ENCODE measurements at regions not wholly inside any gene's neighbourhood (a gene's known extent, or its start where the extent isn't known, plus 50 kb on each side); places are given as distances from the start of the nearest gene placed in this dataset.

- Histone ChIP-seq H3K27ac (ENCODE audit: low read length) (no peak overlapping the region), H3K4me1 (ENCODE audit: control insufficient read depth, insufficient read depth, low read length) (no peaks in the 10 kb centered on the region), H3K9me3 (ENCODE audit: control insufficient read depth in 2 of 2, low read length in 2 of 2) (no peaks in the 10 kb centered on the region), H3K36me3 (ENCODE audit: control insufficient read depth in 2 of 2, insufficient read depth in 2 of 2, low read length in 2 of 2) (no peaks in the 10 kb centered on the region), H3K27me3 (ENCODE audit: control insufficient read depth in 1 of 2, insufficient read depth in 2 of 2, low read length in 2 of 2) (peaks cover 0 to 2% of the 10 kb centered on the region in 2 donors), H3K9ac (ENCODE audit: low read length in 2 of 2) (no peak overlapping the region), H3K4me3 (ENCODE audit: low read length in 2 of 2) (no peak overlapping the region)
Measured at GRCh38 chr20:24131684-24132083, 143.1 kb upstream of the GGTLC1 start.

GRCh38 chr20:24131281-24131680, 142.7 kb upstream of the GGTLC1 start:
- Histone ChIP-seq H3K9ac (ENCODE audit: low read length in 2 of 2) (no peak overlapping the region), H3K27ac (ENCODE audit: low read length) (no peak overlapping the region), H3K9me3 (ENCODE audit: control insufficient read depth in 2 of 2, low read length in 2 of 2) (peaks cover 0 to under 1% of the 10 kb centered on the region in 2 donors), H3K4me3 (ENCODE audit: low read length in 2 of 2) (no peak overlapping the region), H3K4me1 (ENCODE audit: control insufficient read depth, insufficient read depth, low read length) (no peaks in the 10 kb centered on the region), H3K36me3 (ENCODE audit: control insufficient read depth in 2 of 2, insufficient read depth in 2 of 2, low read length in 2 of 2) (no peaks in the 10 kb centered on the region), H3K27me3 (ENCODE audit: control insufficient read depth in 1 of 2, insufficient read depth in 2 of 2, low read length in 2 of 2) (peaks cover 0 to 2% of the 10 kb centered on the region in 2 donors)

- H3K9me3 ChIP-seq (ENCODE audit: control insufficient read depth in 2 of 2, low read length in 2 of 2): peaks cover 0 to 4% of the 10 kb centered on the region in 2 donors
- H3K4me1 ChIP-seq (ENCODE audit: control insufficient read depth, insufficient read depth, low read length): no peaks in the 10 kb centered on the region
- H3K9ac ChIP-seq (ENCODE audit: low read length in 2 of 2): no peak overlapping the region
- no peak overlapping the region for H3K4me3 ChIP-seq (ENCODE audit: low read length in 2 of 2)
- no peak overlapping the region for H3K27ac ChIP-seq (ENCODE audit: low read length)
- H3K36me3 ChIP-seq (ENCODE audit: control insufficient read depth in 2 of 2, insufficient read depth in 2 of 2, low read length in 2 of 2): no peaks in the 10 kb centered on the region
- H3K27me3 ChIP-seq (ENCODE audit: control insufficient read depth in 1 of 2, insufficient read depth in 2 of 2, low read length in 2 of 2): peaks cover 0 to 4% of the 10 kb centered on the region in 2 donors
Measured at GRCh38 chr20:24129641-24130040, 141.1 kb upstream of the GGTLC1 start.

- Histone ChIP-seq H3K9me3 (ENCODE audit: control insufficient read depth in 2 of 2, low read length in 2 of 2) (peaks cover 0 to 4% of the 10 kb centered on the region in 2 donors), H3K4me3 (ENCODE audit: low read length in 2 of 2) (no peak overlapping the region), H3K36me3 (ENCODE audit: control insufficient read depth in 2 of 2, insufficient read depth in 2 of 2, low read length in 2 of 2) (no peaks in the 10 kb centered on the region), H3K9ac (ENCODE audit: low read length in 2 of 2) (no peak overlapping the region), H3K27me3 (ENCODE audit: control insufficient read depth in 1 of 2, insufficient read depth in 2 of 2, low read length in 2 of 2) (peaks cover 0 to 2% of the 10 kb centered on the region in 2 donors), H3K4me1 (ENCODE audit: control insufficient read depth, insufficient read depth, low read length) (no peaks in the 10 kb centered on the region), H3K27ac (ENCODE audit: low read length) (no peak overlapping the region)
Measured at GRCh38 chr20:24124951-24125650, 136.5 kb upstream of the GGTLC1 start.

- peaks cover 3% of the 10 kb centered on the region for H3K4me1 ChIP-seq (ENCODE audit: control insufficient read depth, insufficient read depth, low read length)
- H3K27ac ChIP-seq (ENCODE audit: low read length): no peak overlapping the region
- H3K36me3 ChIP-seq (ENCODE audit: control insufficient read depth in 2 of 2, insufficient read depth in 2 of 2, low read length in 2 of 2): no peaks in the 10 kb centered on the region
- peaks cover 0 to 2% of the 10 kb centered on the region in 2 donors for H3K27me3 ChIP-seq (ENCODE audit: control insufficient read depth in 1 of 2, insufficient read depth in 2 of 2, low read length in 2 of 2)
- no peak overlapping the region for H3K4me3 ChIP-seq (ENCODE audit: low read length in 2 of 2)
- no peak overlapping the region for H3K9ac ChIP-seq (ENCODE audit: low read length in 2 of 2)
- H3K9me3 ChIP-seq (ENCODE audit: control insufficient read depth in 2 of 2, low read length in 2 of 2): peaks cover 0 to 4% of the 10 kb centered on the region in 2 donors
Measured at GRCh38 chr20:24124003-24124402, 135.4 kb upstream of the GGTLC1 start.

- Histone ChIP-seq H3K4me1 (ENCODE audit: control insufficient read depth, insufficient read depth, low read length) (peaks cover 20% of the 10 kb centered on the region), H3K27me3 (ENCODE audit: control insufficient read depth in 1 of 2, insufficient read depth in 2 of 2, low read length in 2 of 2) (no peaks in the 10 kb centered on the region), H3K36me3 (ENCODE audit: control insufficient read depth in 2 of 2, insufficient read depth in 2 of 2, low read length in 2 of 2) (no peaks in the 10 kb centered on the region), H3K4me3 (ENCODE audit: low read length in 2 of 2) (peak overlapping the region; percentile 4 to 15), H3K9me3 (ENCODE audit: control insufficient read depth in 2 of 2, low read length in 2 of 2) (no peaks in the 10 kb centered on the region), H3K9ac (ENCODE audit: low read length in 2 of 2) (no peak overlapping the region), H3K27ac (ENCODE audit: low read length) (no peak overlapping the region)
Measured at GRCh38 chr20:24118441-24119175, 130.0 kb upstream of the GGTLC1 start.

GRCh38 chr20:24118034-24118433, 129.5 kb upstream of the GGTLC1 start:
- Histone ChIP-seq H3K4me3 (ENCODE audit: low read length in 2 of 2) (peak overlapping the region in 1 of 2 donors; percentile 4), H3K36me3 (ENCODE audit: control insufficient read depth in 2 of 2, insufficient read depth in 2 of 2, low read length in 2 of 2) (no peaks in the 10 kb centered on the region), H3K27ac (ENCODE audit: low read length) (peak overlapping the region; percentile 11), H3K9me3 (ENCODE audit: control insufficient read depth in 2 of 2, low read length in 2 of 2) (no peaks in the 10 kb centered on the region), H3K27me3 (ENCODE audit: control insufficient read depth in 1 of 2, insufficient read depth in 2 of 2, low read length in 2 of 2) (no peaks in the 10 kb centered on the region), H3K4me1 (ENCODE audit: control insufficient read depth, insufficient read depth, low read length) (peaks cover 20% of the 10 kb centered on the region), H3K9ac (ENCODE audit: low read length in 2 of 2) (peak overlapping the region in 1 of 2 donors; percentile 13)

- Histone ChIP-seq H3K4me1 (ENCODE audit: control insufficient read depth, insufficient read depth, low read length) (peaks cover 20% of the 10 kb centered on the region), H3K27me3 (ENCODE audit: control insufficient read depth in 1 of 2, insufficient read depth in 2 of 2, low read length in 2 of 2) (no peaks in the 10 kb centered on the region), H3K4me3 (ENCODE audit: low read length in 2 of 2) (no peak overlapping the region), H3K27ac (ENCODE audit: low read length) (peak overlapping the region; percentile 11), H3K36me3 (ENCODE audit: control insufficient read depth in 2 of 2, insufficient read depth in 2 of 2, low read length in 2 of 2) (no peaks in the 10 kb centered on the region), H3K9me3 (ENCODE audit: control insufficient read depth in 2 of 2, low read length in 2 of 2) (no peaks in the 10 kb centered on the region), H3K9ac (ENCODE audit: low read length in 2 of 2) (no peak overlapping the region)
Measured at GRCh38 chr20:24117383-24117782, 128.8 kb upstream of the GGTLC1 start.

- Histone ChIP-seq H3K4me1 (ENCODE audit: control insufficient read depth, insufficient read depth, low read length) (peaks cover 20% of the 10 kb centered on the region), H3K27me3 (ENCODE audit: control insufficient read depth in 1 of 2, insufficient read depth in 2 of 2, low read length in 2 of 2) (no peaks in the 10 kb centered on the region), H3K36me3 (ENCODE audit: control insufficient read depth in 2 of 2, insufficient read depth in 2 of 2, low read length in 2 of 2) (no peaks in the 10 kb centered on the region), H3K9ac (ENCODE audit: low read length in 2 of 2) (no peak overlapping the region), H3K27ac (ENCODE audit: low read length) (no peak overlapping the region), H3K9me3 (ENCODE audit: control insufficient read depth in 2 of 2, low read length in 2 of 2) (no peaks in the 10 kb centered on the region), H3K4me3 (ENCODE audit: low read length in 2 of 2) (no peak overlapping the region)
Measured at GRCh38 chr20:24116611-24117010, 128.0 kb upstream of the GGTLC1 start.

GRCh38 chr20:24112360-24112759, 123.8 kb upstream of the GGTLC1 start:
- peaks cover 3% of the 10 kb centered on the region for H3K4me1 ChIP-seq (ENCODE audit: control insufficient read depth, insufficient read depth, low read length)

GRCh38 chr20:24111858-24112257, 123.3 kb upstream of the GGTLC1 start:
- H3K9me3 ChIP-seq (ENCODE audit: control insufficient read depth in 2 of 2, low read length in 2 of 2): no peaks in the 10 kb centered on the region
- no peaks in the 10 kb centered on the region for H3K27me3 ChIP-seq (ENCODE audit: control insufficient read depth in 1 of 2, insufficient read depth in 2 of 2, low read length in 2 of 2)
- no peak overlapping the region for H3K27ac ChIP-seq (ENCODE audit: low read length)
- H3K9ac ChIP-seq (ENCODE audit: low read length in 2 of 2): no peak overlapping the region
- H3K36me3 ChIP-seq (ENCODE audit: control insufficient read depth in 2 of 2, insufficient read depth in 2 of 2, low read length in 2 of 2): no peaks in the 10 kb centered on the region
- H3K4me3 ChIP-seq (ENCODE audit: low read length in 2 of 2): no peak overlapping the region
- H3K4me1 ChIP-seq (ENCODE audit: control insufficient read depth, insufficient read depth, low read length): peaks cover 2% of the 10 kb centered on the region

More at GRCh38 chr20:24112360-24112759, 123.8 kb upstream of the GGTLC1 start:
- Histone ChIP-seq H3K27ac (ENCODE audit: low read length) (no peak overlapping the region), H3K36me3 (ENCODE audit: control insufficient read depth in 2 of 2, insufficient read depth in 2 of 2, low read length in 2 of 2) (no peaks in the 10 kb centered on the region), H3K9me3 (ENCODE audit: control insufficient read depth in 2 of 2, low read length in 2 of 2) (no peaks in the 10 kb centered on the region), H3K4me3 (ENCODE audit: low read length in 2 of 2) (no peak overlapping the region), H3K27me3 (ENCODE audit: control insufficient read depth in 1 of 2, insufficient read depth in 2 of 2, low read length in 2 of 2) (no peaks in the 10 kb centered on the region), H3K9ac (ENCODE audit: low read length in 2 of 2) (no peak overlapping the region)
